Liver (tissue), 7 donors: ENCODE measurements at regions not wholly inside any gene's neighbourhood (a gene's known extent, or its start where the extent isn't known, plus 50 kb on each side); places are given as distances from the start of the nearest gene placed in this dataset.

Experiments used
- DNase-seq: peaks from one replicate; pipeline ENCODE4 v3.0.0-alpha.2; 2017; ENCODE audit warnings: low spot score
- H3K27ac ChIP-seq, 2 donors: one replicate each; pipeline ENCODE4 v1.7.0; 2013; ENCODE audit warnings: inconsistent platforms in 2 of 2, low read length in 2 of 2, control low read depth in 1 of 2, low read depth in 1 of 2, mild to moderate bottlenecking in 1 of 2
- H3K27me3 ChIP-seq, 4 donors: one replicate each; pipeline versions ENCODE4 v1.6.1 to v1.7.0; 2013; ENCODE audit warnings: low read length in 3 of 4, inconsistent platforms in 1 of 4, mild to moderate bottlenecking in 1 of 4, moderate library complexity in 1 of 4; ENCODE audit not compliant: control insufficient read depth in 4 of 4, insufficient read depth in 4 of 4
- H3K36me3 ChIP-seq, 4 donors: one replicate each; pipeline versions ENCODE4 v1.6.1 to v1.7.0; 2013; ENCODE audit warnings: low read length in 3 of 4, mild to moderate bottlenecking in 3 of 4, low read depth in 1 of 4, moderate library complexity in 1 of 4; ENCODE audit not compliant: control insufficient read depth in 4 of 4, insufficient read depth in 3 of 4
- H3K4me1 ChIP-seq, 4 donors: one replicate each; pipeline versions ENCODE4 v1.6.1 to v1.7.0; 2013; ENCODE audit warnings: low read length in 3 of 4, mild to moderate bottlenecking in 3 of 4, moderate library complexity in 1 of 4; ENCODE audit not compliant: control insufficient read depth in 4 of 4, insufficient read depth in 4 of 4
- H3K4me3 ChIP-seq, 3 donors: one replicate each; pipeline versions ENCODE4 v1.6.1 to v1.7.0; 2013; ENCODE audit warnings: low read length in 3 of 3, control low read depth in 1 of 3, low read depth in 1 of 3, mild to moderate bottlenecking in 1 of 3
- H3K9ac ChIP-seq, 2 donors: one replicate each; pipeline ENCODE4 v1.7.0; 2013; ENCODE audit warnings: low read length in 2 of 2, mild to moderate bottlenecking in 2 of 2, moderate library complexity in 2 of 2, control low read depth in 1 of 2, low read depth in 1 of 2
- H3K9me3 ChIP-seq, 4 donors: one replicate each; pipeline versions ENCODE4 v1.6.1 to v1.7.0; 2013; ENCODE audit warnings: low read length in 3 of 4; ENCODE audit not compliant: control insufficient read depth in 4 of 4
- ATF3 ChIP-seq: IDR thresholded peaks from 2 replicates; pipeline ENCODE4 v1.6.1; 2016; ENCODE audit warnings: antibody characterized with exemption
- CTCF ChIP-seq: fragments of 150-350 bp; IDR thresholded peaks from 2 replicates; pipeline ENCODE4 v1.5.1; 2017; ENCODE audit warnings: improper control_type of control experiment, low read depth, low read length; ENCODE audit not compliant: missing input control
- EGR1 ChIP-seq, 2 donors: IDR thresholded peaks; 2 replicates each; pipeline ENCODE4 v1.6.1; 2016 to 2018; ENCODE audit warnings: antibody characterized with exemption in 2 of 2, low read depth in 2 of 2
- FOXA1 ChIP-seq: IDR thresholded peaks from 2 replicates; pipeline ENCODE4 v1.6.1; 2016; ENCODE audit warnings: antibody characterized with exemption
- FOXA2 ChIP-seq: IDR thresholded peaks from 2 replicates; pipeline ENCODE4 v1.6.1; 2016; ENCODE audit warnings: antibody characterized with exemption
- GABPA ChIP-seq, 2 donors: IDR thresholded peaks in 1 of 2; conservative IDR thresholded peaks in 1 of 2; 2 replicates each; pipeline ENCODE4 v1.6.1; 2016; ENCODE audit warnings: antibody characterized with exemption in 2 of 2, mild to moderate bottlenecking in 1 of 2, moderate library complexity in 1 of 2
- HNF4A ChIP-seq, 2 donors: conservative IDR thresholded peaks; 2 replicates each; pipeline ENCODE4 v1.6.1; 2016; ENCODE audit warnings: antibody characterized with exemption in 2 of 2, mild to moderate bottlenecking in 2 of 2
- HNF4G ChIP-seq: IDR thresholded peaks from 2 replicates; pipeline ENCODE4 v1.6.1; 2016; ENCODE audit warnings: antibody characterized with exemption
- JUND ChIP-seq, 2 donors: IDR thresholded peaks; 2 replicates each; pipeline ENCODE4 v1.6.1; 2016; ENCODE audit warnings: antibody characterized with exemption in 2 of 2
- MAX ChIP-seq: IDR thresholded peaks from 2 replicates; pipeline ENCODE4 v1.6.1; 2016; ENCODE audit warnings: antibody characterized with exemption
- NR2F2 ChIP-seq: IDR thresholded peaks from 2 replicates; pipeline ENCODE4 v1.6.1; 2016; ENCODE audit warnings: antibody characterized with exemption
- REST ChIP-seq: IDR thresholded peaks from 2 replicates; pipeline ENCODE4 v1.6.1; 2016; ENCODE audit warnings: antibody characterized with exemption, mild to moderate bottlenecking
- RXRA ChIP-seq, 2 donors: IDR thresholded peaks; 2 replicates each; pipeline ENCODE4 v1.6.1; 2017 to 2018; ENCODE audit warnings: antibody characterized with exemption in 2 of 2, mild to moderate bottlenecking in 1 of 2
- SP1 ChIP-seq: IDR thresholded peaks from 2 replicates; pipeline ENCODE4 v1.6.1; 2018; ENCODE audit warnings: antibody characterized with exemption, mild to moderate bottlenecking
- YY1 ChIP-seq: IDR thresholded peaks from 2 replicates; pipeline ENCODE4 v1.6.1; 2016; ENCODE audit warnings: antibody characterized with exemption, mild to moderate bottlenecking
- ZBTB33 ChIP-seq: IDR thresholded peaks from 2 replicates; pipeline ENCODE4 v1.6.1; 2016; ENCODE audit warnings: antibody characterized with exemption
- donor health status: healthy.
- donor health status: healthy.
- donor health status: healthy.
- donor health status: healthy.

GRCh38 chr16:79728048-79728922 lies 127.7 kb upstream of the MAF start (continued):
- TF ChIP-seq ZBTB33 (no peak), RXRA (IDR thresholded peaks at IDR 0.05) (no peak), FOXA2 (no peak), NR2F2 (no peak), ATF3 (no peak), SP1 (no peak)

- H3K9ac ChIP-seq = no peak overlapping the region
- TF ChIP-seq REST (no peak), YY1 (no peak), ZBTB33 (no peak), CTCF (no peak), FOXA2 (no peak), ATF3 (no peak), NR2F2 (no peak), RXRA (IDR thresholded peaks at IDR 0.05) (no peak), EGR1 (IDR thresholded peaks at IDR 0.05; ENCODE audit: low read depth in 2 of 2) (no peak), JUND (IDR thresholded peaks at IDR 0.05) (no peak), GABPA (IDR thresholded peaks at IDR 0.05 in 1 of 2, conservative IDR thresholded peaks at IDR 0.05 in 1 of 2) (no peak), FOXA1 (no peak), HNF4A (conservative IDR thresholded peaks at IDR 0.05) (no peak), SP1 (no peak), MAX (no peak), HNF4G (no peak)
- no peaks in the 10 kb centered on the region for H3K27me3 ChIP-seq
- no peak overlapping the region for H3K4me3 ChIP-seq
- H3K36me3 ChIP-seq = no peaks in the 10 kb centered on the region
- no peaks in the 10 kb centered on the region for H3K9me3 ChIP-seq
- DNase-seq = no peak
- H3K27ac ChIP-seq = no peak overlapping the region
- peaks cover 3 to 28% (median 17%) of the 10 kb centered on the region in 4 donors for H3K4me1 ChIP-seq
These were observed 126.4 kb upstream of the MAF start for GRCh38 chr16:79726902-79727301.
